RCC 7860 (cell line): ENCODE measurements at regions not wholly inside any gene's neighbourhood (a gene's known extent, or its start where the extent isn't known, plus 50 kb on each side); places are given as distances from the start of the nearest gene placed in this dataset.
"Not testable (repeated sequence)": the region's sequence is repeated elsewhere in the genome, so short reads cannot be mapped to it uniquely, and the experiment has no call there.

Experiments
- DNase-seq: peaks from one replicate; pipeline ENCODE4 v3.0.0-alpha.2; 2015; ENCODE audit warnings: low spot score
- FAIRE-seq: peaks from 2 replicates; lab custom pipeline; 2012; peaks lifted over from hg19 to GRCh38; lab: Jason Lieb, UNC

DNA sequence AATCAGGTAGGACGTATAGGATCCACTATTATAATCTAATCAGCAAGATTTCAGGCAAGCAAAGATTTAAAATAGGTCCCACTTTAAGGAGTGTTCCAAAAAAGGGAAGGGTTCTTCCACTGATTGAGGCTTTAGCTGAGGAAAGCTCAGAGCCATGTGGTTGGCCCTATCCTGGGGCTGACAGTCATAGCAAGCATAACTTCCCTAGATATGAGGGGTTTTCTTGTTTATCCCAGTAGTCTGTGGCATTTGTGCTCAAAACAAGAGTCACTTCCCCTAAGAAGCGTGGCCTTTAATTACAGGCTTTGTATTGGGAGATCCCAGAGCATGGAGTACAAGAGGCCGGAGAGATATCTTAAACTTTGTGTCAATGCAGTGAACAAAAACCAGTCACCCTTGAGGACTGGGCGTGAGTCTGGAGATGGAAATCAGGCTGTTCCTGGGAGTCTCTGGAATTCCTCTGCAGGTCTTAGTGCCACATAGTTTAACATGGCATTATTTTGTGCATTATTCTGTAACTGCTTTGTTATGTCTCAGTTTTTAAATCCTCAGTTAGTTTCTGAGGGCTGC is 136.9 kb upstream of the FBXO11 start:
- no peak for DNase-seq
- FAIRE-seq = no peak

DNA sequence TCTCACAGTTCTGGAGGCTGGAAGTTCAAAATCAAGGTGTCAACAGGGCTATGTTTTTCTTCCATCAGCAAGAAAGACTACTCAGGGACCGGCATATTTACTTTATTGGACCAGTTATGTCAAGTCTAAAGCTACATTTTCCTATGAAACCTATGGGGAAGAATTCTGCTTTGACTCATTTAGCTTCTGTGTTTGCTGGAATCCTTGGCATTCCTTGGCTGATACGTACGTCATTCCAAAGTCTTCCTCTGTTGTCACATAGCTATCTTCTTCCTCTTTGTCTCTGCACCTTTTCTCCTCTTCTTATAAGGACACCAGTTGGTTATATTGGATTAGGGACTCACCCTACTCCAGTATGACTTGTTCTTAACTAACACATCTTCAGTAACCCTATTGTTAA is 137.4 kb upstream of the FBXO11 start:
- FAIRE-seq = no peak
- DNase-seq = no peak

DNA sequence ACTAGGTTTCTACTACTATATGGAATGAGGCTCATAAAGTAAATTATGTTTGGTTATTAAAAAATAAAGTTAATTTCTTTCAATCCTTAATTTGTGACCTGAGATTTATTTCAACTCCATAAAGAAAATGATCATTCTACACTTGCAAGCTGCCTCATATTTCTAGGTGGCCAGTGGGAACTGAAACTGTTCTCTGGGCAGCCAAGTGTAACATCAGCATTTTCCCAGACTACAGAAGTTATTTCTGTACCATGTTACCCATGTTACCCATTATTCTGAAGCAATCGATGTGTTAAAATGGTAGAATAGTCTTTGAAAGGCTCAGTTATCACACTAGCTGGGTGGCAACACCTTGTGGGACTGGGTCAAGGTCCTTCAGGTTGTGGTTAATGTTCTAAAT is 139.3 kb upstream of the FBXO11 start:
- no peak for DNase-seq
- no peak for FAIRE-seq

DNA sequence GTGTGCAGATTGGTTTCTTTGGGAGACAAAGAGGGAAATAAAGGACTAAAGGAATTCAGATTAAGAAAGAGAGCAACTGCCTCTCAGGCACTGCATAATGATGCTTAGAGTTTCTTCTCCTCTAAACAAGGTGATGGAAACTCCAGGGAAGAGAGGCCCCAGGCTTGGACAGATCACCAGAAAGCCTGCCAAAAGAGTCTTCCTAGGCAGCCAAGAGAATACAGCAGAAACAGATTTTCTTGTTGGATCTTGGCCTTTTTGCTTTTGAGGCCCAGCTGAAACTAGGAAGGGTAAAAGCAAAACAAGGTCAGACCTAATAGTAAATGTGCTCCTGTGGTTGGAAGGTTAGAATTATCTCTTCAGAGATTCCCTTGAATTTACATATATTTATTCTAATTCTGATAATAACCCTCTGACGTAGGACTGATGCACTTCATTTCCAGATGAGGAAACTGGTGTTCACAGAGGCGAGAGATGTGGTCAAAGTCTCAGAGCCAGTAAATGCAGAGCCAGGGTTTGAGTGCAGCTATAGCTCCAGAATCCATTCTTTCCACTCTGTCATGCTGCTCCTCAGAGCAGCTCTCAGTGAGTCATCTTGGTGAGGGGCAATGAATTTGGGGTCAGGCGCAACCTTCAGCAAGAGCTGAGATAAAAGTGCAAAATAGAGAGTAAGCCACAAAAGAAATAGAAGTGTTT is 142.3 kb upstream of the FBXO11 start:
- DNase-seq = no peak
- FAIRE-seq = no peak

DNA sequence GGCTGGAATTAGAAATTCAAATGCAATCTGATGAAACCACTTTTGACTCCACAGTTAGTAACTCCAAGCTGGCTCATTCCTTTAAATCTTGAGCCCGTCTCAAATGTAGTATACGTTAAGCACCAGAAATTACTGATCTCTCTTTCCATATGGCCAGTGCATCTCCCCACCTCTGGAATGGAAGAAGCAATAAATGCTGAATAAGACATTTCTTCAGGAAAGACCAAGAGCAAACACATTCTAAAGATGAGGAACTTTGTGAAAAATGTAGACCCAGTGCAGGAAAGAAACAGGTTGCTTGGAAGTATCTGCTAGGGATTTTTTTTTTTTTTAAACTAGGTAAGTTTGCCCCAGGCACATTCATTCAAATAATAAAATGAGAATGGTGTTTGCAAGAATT is 143.1 kb upstream of the FBXO11 start:
- DNase-seq (no peak), FAIRE-seq (no peak)

DNA sequence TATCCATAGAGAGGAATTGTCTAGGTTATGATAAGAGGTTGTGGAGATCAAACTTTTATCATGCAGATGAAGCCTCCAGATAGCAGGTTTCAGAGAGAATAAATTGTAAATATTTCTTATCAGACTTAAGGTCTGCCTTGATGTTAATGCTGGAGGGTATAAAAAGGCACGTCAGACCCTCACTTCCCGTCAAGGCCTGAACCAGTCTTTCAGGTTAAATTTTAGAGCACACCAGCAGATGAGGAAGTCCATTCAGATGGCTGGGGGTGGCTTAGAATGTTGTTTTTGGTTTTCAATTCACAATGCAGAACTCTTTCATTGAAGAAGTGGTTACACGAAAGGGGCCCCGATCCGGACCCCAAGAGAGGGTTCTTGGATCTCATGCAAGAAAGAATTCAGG is 144.4 kb upstream of the FBXO11 start:
- FAIRE-seq = no peak
- DNase-seq = no peak

DNA sequence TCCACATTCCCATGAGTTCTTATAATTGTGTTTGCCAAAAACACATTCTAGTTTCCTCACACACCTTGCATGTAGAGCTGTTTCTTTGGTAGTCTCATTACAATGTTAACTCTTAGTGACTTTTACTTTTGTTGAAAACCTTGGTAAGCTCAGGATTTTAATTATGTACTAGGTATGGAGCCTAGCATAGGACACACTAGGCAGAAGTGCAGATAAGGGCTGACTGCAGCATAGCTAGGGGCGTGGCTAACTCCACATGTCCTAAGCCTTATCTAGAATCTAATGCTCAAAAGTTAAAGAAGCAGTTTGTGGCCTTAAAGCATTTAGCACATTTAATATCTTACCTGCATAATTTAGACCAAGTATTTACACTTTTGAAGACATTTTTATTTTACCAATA is 153.7 kb upstream of the FBXO11 start:
- DNase-seq (no peak), FAIRE-seq (no peak)

DNA sequence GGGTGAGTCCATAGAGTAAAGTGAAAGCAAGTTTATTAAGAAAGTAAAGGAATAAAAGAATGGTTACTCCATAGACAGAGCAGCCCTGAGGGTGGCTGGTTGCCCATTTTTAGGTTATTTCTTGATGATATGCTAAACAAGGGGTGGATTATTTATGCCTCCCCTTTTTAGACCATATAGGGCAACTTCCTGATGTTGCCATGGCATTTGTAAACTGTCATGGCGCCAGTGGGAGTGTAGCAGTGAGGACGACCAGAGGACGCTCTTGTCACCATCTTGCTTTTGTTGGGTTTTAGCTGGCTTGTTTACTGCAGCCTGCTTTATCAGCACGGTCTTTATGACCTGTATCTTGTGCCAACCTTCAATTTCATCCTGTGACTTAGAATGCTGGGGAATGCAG is 155.4 kb upstream of the FBXO11 start:
- FAIRE-seq = not testable (repeated sequence)

DNA sequence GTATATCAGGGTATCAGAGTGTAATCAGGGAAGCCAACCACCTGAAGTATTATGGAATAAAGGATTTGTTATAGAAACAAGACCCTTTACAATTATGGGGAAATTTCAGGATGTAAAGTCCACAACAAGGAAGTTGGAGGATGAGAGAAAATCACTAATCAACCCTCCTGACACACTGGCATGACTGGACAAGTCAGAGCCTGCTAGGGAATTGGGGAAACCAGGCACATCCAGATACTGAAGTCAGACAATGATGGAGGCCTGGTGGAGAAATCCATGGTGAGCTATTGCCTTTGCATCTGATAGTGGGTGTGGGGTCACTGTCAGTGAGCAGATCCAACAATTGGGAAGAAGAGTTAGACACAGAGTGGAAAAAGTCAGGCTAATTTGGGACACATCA is 158.8 kb upstream of the FBXO11 start:
- no peak for FAIRE-seq
- no peak for DNase-seq

More for the DNA sequence above, 155.4 kb upstream of the FBXO11 start:
- DNase-seq = not testable (repeated sequence)

DNA sequence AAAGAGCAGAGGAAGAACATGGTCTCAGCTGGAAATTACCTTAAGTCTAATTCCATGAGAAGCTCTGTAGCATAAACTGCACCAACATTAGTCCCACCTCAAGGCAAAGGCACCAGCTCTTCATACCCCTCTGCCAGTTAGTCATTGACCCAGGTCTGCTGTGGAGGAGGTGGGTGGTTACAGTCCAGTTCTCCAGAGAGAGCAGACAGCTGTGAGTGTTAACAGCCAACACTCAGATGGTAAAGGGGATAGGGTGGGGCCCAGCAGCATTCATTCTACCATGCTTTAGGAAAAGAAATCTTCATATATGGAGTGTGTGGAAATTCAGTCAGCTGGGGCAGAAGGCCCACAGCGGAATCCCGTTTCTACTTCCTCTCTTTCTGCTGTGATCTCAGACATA is 159.7 kb upstream of the FBXO11 start:
- FAIRE-seq = no peak

DNA sequence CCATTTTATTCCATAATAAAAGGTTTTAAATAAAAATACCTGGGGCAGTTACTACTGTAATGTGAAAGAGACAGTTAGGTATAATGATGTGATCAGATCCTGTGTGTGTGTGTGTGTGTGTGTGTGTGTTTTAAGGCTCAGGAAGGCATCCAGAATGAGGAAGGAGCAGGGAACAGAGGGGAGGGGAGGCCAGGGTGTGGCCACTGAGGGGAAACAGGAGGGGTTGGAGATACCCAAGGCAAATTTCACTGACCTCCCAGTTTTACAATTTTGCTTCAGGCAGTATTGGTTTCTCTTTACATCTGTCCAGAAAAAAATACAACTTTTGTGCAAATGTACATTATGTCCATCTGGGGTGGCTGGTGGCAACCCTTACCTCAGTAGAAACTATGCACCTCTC is 163.5 kb upstream of the FBXO11 start:
- DNase-seq = no peak
- no peak for FAIRE-seq

More for the DNA sequence above, 159.7 kb upstream of the FBXO11 start:
- no peak for DNase-seq

DNA sequence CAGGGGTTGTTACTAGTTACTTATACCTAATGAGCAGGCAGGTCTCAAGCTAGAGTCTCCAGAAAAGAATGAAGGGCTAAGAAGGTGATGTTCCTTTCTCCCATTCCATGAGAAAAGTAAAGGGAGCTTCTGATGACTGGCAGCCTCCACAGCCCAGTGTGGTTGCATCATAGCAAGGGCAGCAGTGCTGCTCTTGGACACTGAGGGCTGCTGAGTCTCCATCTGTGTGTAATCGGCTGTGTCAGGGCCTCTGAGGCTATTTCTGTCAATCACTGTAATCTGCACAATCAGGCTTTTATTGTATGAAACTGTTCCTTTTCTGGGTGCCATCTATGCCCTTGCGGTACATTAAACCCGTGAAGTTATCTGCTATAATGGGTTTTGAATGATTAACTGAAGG is 164.1 kb upstream of the FBXO11 start:
- DNase-seq (no peak), FAIRE-seq (no peak)

DNA sequence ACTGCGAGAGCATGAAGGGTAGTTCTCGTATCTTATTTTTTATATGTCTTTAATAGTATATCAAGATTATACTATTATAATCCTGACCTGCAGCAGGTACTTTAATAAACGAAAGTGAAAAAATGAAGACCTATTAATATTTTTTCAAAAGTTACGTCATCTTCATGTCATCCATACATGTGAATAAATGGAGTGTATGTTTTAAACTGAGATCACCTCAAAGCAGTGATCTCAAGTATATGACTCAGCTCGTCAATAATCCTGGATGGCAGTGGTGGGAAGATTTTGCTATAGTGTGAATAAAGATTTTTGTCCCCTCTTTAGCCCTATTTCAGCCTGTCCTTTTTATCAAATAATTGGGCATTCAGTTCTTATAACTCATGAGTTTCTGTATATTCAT is 166.3 kb upstream of the FBXO11 start:
- FAIRE-seq = no peak
- no peak for DNase-seq

DNA sequence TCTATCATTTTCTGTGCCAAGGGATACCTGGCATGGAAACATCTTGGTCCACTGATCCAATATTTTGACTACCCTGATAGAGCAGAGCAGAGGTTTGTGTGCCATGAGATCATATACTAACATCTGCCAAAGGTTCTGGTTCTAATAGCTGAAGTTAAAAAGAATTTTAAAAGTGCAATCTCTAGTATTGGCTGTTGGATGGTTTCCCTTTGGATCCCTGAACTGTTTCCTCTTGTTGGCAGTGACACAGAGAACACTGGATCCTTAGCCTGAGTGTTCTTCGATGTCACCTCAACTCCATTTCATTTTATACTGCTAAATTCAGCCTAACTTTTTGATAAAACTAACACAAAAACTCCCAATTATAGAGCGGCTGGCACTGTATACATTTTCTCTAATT is 169.3 kb upstream of the FBXO11 start:
- no peak for FAIRE-seq

DNA sequence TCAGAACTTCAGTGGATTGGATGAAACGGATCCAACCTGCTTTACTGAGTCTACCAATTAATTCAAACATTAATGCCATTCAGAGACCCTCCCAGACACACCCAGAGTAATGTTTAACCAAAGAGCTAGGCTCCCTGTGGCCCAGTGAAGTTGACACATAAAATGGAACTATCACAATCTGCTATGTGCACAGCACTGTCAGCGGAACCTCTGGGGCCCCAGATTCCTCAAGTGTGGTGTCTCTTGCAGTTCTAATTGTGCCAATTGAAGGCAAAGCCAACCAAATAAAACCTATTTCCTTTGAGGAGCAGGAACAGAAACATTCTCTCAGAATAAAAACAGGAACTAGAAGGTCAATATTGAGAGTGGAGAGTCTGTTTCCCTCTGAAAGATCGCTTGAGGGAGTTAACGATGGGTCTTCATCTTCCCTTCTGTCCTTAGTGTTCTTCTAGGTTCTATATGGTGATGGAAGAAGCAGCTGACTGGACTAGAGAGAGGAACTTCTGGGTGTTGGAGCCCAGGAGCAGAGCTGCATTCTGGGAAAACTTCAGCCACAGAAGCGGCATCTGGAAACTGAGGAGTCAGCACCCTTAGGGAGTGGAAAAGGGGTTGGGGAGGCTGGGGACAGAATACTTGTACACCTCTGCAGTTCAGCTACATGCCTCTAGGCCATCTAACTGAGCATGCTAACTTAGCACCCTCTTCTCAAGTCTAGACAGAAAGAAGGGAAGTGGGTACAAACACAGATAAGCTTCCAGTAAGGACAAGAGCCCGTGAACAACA is 174.4 kb upstream of the FBXO11 start:
- DNase-seq (no peak), FAIRE-seq (no peak)

More for the DNA sequence above, 169.3 kb upstream of the FBXO11 start:
- DNase-seq = no peak

DNA sequence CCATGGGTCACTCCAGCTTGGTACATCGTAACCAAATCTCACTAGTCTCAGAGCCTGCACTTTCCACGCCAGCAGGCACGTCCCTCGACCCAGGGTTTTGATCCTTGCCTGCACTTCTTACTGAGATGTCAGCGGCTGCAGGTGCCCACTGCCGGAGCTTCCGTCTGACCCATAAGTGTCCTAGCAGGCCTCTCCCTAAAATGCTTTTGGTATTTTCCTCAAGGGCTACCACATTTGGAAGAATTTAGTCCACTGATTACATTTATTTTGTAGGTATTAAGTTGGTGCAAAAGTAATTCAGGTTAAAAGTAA is 175.0 kb upstream of the FBXO11 start:
- FAIRE-seq (no peak), DNase-seq (no peak)

DNA sequence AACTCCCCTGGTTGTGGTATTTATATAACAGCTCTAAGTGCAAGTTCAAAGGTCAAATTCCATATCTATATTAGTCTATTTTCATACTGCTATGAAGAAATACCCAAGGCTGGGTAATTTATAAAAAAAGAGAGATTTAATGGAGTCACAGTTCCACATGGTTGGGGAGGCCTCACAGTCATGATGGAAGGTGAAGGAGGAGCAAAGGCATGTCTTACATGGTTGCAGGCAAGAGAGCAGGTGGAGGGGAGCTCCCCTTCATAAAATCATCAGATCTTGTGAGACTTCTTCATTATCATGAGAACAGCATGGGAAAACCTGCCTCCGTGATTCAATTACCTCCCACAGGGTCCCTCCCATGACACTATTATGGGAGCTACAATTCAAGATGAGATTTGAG is 179.6 kb upstream of the FBXO11 start:
- FAIRE-seq = no peak
- no peak for DNase-seq

DNA sequence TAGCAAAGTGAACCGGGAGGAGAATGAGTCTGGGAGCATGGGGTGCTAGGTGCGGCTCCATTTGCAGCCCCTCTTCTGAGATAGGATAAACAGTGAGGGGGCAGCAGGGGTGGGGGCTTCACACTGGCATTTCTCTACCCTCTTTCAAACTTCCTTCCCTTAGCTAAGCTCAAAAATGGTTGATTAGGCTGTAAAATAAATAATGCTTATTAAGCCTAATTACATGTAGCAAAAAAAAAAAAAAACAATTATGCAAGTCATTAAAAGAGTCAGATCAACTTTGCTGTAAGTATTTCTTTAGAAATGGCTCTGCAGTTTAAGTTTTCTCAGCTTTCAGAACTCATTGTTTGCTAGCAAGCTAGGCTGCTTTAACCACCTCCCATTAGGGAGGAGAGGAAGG is 182.7 kb upstream of the FBXO11 start:
- DNase-seq (no peak), FAIRE-seq (no peak)

DNA sequence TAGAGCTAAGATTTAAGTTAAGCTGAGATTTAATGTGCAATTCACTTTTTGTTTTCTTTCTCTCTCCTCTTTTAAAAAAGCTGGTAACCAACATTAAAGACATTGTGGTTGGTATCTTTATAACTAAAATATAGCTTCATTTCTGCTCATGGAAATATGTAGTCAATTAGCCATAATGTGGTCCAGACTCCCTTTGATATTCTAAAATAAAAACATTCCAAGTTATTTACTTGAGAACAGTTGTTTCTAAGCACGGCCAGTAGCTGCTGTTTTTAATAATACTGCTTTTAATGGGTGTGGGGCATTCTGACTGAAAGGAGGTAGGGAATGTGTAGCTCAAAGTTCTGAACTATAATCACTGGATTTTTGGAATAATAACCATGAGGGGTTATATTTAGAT is 183.3 kb upstream of the FBXO11 start:
- FAIRE-seq = no peak
- DNase-seq = no peak

DNA sequence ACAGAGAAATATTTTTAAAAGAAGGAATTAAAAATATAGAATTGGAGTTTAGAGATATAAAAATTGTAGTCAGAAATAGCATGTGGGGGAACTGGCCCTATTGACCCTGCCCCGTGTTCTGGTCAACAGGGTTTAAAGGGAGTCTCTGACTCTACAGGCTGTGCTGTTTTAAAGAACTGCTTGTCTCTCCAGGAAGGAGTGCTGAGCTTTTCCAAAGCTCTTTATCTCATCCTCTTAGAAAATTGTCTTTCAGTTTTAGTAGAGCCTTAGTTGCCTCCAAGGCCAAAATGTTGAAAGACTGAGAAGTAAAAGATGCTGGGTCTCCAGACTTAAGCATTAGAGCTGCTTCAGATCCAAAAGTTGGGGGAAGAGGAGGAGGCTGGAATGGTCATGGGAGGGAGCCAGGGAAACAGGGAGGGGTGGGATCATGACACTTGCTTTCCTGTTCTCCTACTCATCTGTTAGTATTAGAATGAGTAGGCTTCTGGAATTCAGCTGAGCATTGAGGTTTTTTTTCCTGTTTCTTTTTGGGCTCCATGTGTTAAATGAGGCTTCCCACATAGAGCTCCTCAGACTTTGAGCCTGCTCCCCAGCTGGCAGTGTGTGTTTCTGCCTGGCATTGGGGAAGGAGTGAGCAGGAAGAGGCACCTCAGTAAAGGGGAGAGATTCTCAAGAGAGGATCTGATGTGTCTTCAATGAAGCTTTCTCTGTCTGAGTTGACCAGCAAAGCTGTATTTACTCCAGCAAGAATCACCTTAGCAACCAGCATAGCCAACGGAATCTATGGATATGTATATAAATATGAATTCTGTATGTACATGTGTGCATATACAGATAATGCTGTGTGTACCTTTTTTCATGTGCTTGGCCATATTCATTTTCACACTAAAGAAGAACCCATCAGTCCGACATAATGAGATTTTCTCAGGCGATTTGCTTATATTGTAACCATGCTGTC is 186.8 kb upstream of the FBXO11 start:
- FAIRE-seq = no peak
- DNase-seq = no peak

DNA sequence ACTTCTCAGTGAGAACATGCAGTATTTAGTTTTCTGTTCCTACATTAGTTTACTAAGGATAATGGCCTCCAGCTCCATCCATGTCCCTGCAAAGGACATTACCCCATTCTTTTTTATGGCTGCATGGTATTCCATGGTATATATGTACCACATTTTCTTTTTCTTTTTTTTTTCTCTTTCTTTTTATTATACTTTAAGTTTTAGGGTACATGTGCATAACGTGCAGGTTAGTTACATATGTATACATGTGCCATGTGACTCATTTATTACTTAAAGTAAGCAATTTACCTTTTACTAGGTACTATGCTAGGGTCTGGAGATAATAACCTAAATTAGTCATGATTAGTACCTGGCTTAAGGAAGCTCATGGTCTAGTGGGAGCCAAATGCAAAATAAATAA is 190.5 kb upstream of the FBXO11 start:
- not testable (repeated sequence) for DNase-seq, FAIRE-seq
